OCI-LY3 (cell line): ENCODE measurements at regions not wholly inside any gene's neighbourhood (a gene's known extent, or its start where the extent isn't known, plus 50 kb on each side); places are given as distances from the start of the nearest gene placed in this dataset.

Experiments
- H2AFZ ChIP-seq: fragments of 200-600, 300-600 bp; shearing (Covaris generic); 2 replicates; pipeline ENCODE4 v1.6.0; 2014; ENCODE audit warnings: antibody characterized with exemption, low read depth, low read length
- H3K27ac ChIP-seq: fragments of 200-600, 300-600 bp; sonication (generic); 2 replicates; pipeline ENCODE4 v1.5.1; 2014; ENCODE audit warnings: mild to moderate bottlenecking, low read length, moderate library complexity, mixed read lengths
- H3K27me3 ChIP-seq: fragments of 200-600, 300-600 bp; sonication (generic); 2 replicates; pipeline ENCODE4 v1.6.1; 2014; ENCODE audit warnings: low read depth, low read length, mixed read lengths
- H3K36me3 ChIP-seq: fragments of 200-600, 300-600 bp; sonication (generic); replicated peaks from 2 replicates; pipeline ENCODE3; 2014; ENCODE audit warnings: low read depth, low read length, mixed read lengths
- H3K4me1 ChIP-seq: fragments of 300-600, 200-600 bp; sonication (generic); 2 replicates; pipeline ENCODE4 v1.6.1; 2014; ENCODE audit warnings: low read length, mixed read lengths
- H3K4me2 ChIP-seq: fragments of 200-600, 300-600 bp; sonication (generic); 2 replicates; pipeline ENCODE4 v1.6.1; 2014; ENCODE audit warnings: low read length, mixed read lengths
- H3K4me3 ChIP-seq: fragments of 300-600, 200-600 bp; sonication (generic); 2 replicates; pipeline ENCODE4 v1.5.1; 2014; ENCODE audit warnings: antibody characterized with exemption, mild to moderate bottlenecking, low read length, moderate library complexity
- H3K79me2 ChIP-seq: fragments of 300-600, 200-600 bp; shearing (Covaris generic); 2 replicates; pipeline ENCODE4 v1.6.1; 2014; ENCODE audit warnings: mild to moderate bottlenecking, low read length, mixed read lengths
- H3K9ac ChIP-seq: fragments of 300-600, 200-600 bp; shearing (Covaris generic); 2 replicates; pipeline ENCODE4 v1.6.0; 2014; ENCODE audit warnings: mild to moderate bottlenecking, low read length, moderate library complexity
- H3K9me3 ChIP-seq: fragments of 200-600, 300-600 bp; shearing (Covaris generic); 2 replicates; pipeline ENCODE4 v1.6.1; 2014; ENCODE audit warnings: low read length, mixed read lengths; ENCODE audit not compliant: insufficient read depth
- H4K20me1 ChIP-seq: fragments of 200-600, 300-600 bp; sonication (generic); 2 replicates; pipeline ENCODE4 v1.6.1; 2016; ENCODE audit warnings: low read length, mixed read lengths; ENCODE audit not compliant: insufficient read depth
- CTCF ChIP-seq: fragments of 200-600, 300-600 bp; sonication (generic); IDR thresholded peaks from 2 replicates; pipeline ENCODE4 v1.5.1; 2014; ENCODE audit warnings: antibody characterized with exemption, low read length, low read depth
- EZH2phosphoT487 ChIP-seq: fragments of 200-600 bp; shearing (Covaris generic); IDR thresholded peaks from 2 replicates; pipeline ENCODE4 v1.6.1; 2018; ENCODE audit warnings: antibody characterized with exemption, mixed run types, low read depth

GRCh38 chr5:73231246-73231778, 58.3 kb downstream of the TMEM174 start:
- no peaks in the 10 kb centered on the region for H3K79me2 ChIP-seq
- no peak overlapping the region for H3K9ac ChIP-seq
- TF ChIP-seq CTCF (no peak), EZH2phosphoT487 (no peak)
- no peak overlapping the region for H3K4me2 ChIP-seq
- no peak overlapping the region for H3K27ac ChIP-seq
- H3K36me3 ChIP-seq, result no peaks in the 10 kb centered on the region
- no peaks in the 10 kb centered on the region for H3K27me3 ChIP-seq
- H3K9me3 ChIP-seq, result no peaks in the 10 kb centered on the region
- no peaks in the 10 kb centered on the region for H4K20me1 ChIP-seq
- no peak overlapping the region for H3K4me3 ChIP-seq
- H2AFZ ChIP-seq, result no peak overlapping the region
- H3K4me1 ChIP-seq, result no peaks in the 10 kb centered on the region

GRCh38 chr5:73230264-73231245, 57.6 kb downstream of the TMEM174 start:
- H3K4me3 ChIP-seq, result no peak overlapping the region
- no peaks in the 10 kb centered on the region for H4K20me1 ChIP-seq
- H3K27me3 ChIP-seq, result 0 out of 2 replicates have a peak, but pooled peaks cover 7% of the 10 kb centered on the region
- no peak overlapping the region for H3K27ac ChIP-seq
- no peaks in the 10 kb centered on the region for H3K4me1 ChIP-seq
- H3K4me2 ChIP-seq, result no peak overlapping the region
- H3K36me3 ChIP-seq, result no peaks in the 10 kb centered on the region
- no peaks in the 10 kb centered on the region for H3K9me3 ChIP-seq
- no peak overlapping the region for H2AFZ ChIP-seq
- TF ChIP-seq EZH2phosphoT487, result no peak
- no peak for TF ChIP-seq CTCF
- H3K9ac ChIP-seq, result no peak overlapping the region
- H3K79me2 ChIP-seq, result no peaks in the 10 kb centered on the region

GRCh38 chr5:73229271-73229670, 56.3 kb downstream of the TMEM174 start:
- no peak overlapping the region for H3K9ac ChIP-seq
- no peaks in the 10 kb centered on the region for H3K36me3 ChIP-seq
- TF ChIP-seq EZH2phosphoT487 (no peak), CTCF (no peak)
- no peaks in the 10 kb centered on the region for H3K4me1 ChIP-seq
- no peak overlapping the region for H3K27ac ChIP-seq
- no peak overlapping the region for H3K4me3 ChIP-seq
- no peaks in the 10 kb centered on the region for H4K20me1 ChIP-seq
- H3K27me3 ChIP-seq, result peaks cover 13% of the 10 kb centered on the region; the same call in 1 of the 2 replicates
- H3K4me2 ChIP-seq, result no peak overlapping the region
- H3K79me2 ChIP-seq, result no peaks in the 10 kb centered on the region
- H3K9me3 ChIP-seq, result no peaks in the 10 kb centered on the region
- no peak overlapping the region for H2AFZ ChIP-seq

- Histone ChIP-seq H3K4me3 (no peak overlapping the region), H3K4me2 (no peak overlapping the region), H3K9me3 (no peaks in the 10 kb centered on the region), H2AFZ (no peak overlapping the region), H3K27ac (no peak overlapping the region), H3K27me3 (peaks cover 13% of the 10 kb centered on the region), H4K20me1 (no peaks in the 10 kb centered on the region), H3K4me1 (no peaks in the 10 kb centered on the region), H3K9ac (no peak overlapping the region), H3K79me2 (no peaks in the 10 kb centered on the region), H3K36me3 (no peaks in the 10 kb centered on the region)
- TF ChIP-seq CTCF (no peak), EZH2phosphoT487 (no peak)
Measured at GRCh38 chr5:73228052-73228451, 55.1 kb downstream of the TMEM174 start.
